ENCODE measurements at regions not wholly inside any gene's neighbourhood (a gene's known extent, or its start where the extent isn't known, plus 50 kb on each side); places are given as distances from the start of the nearest gene placed in this dataset.

DNA sequence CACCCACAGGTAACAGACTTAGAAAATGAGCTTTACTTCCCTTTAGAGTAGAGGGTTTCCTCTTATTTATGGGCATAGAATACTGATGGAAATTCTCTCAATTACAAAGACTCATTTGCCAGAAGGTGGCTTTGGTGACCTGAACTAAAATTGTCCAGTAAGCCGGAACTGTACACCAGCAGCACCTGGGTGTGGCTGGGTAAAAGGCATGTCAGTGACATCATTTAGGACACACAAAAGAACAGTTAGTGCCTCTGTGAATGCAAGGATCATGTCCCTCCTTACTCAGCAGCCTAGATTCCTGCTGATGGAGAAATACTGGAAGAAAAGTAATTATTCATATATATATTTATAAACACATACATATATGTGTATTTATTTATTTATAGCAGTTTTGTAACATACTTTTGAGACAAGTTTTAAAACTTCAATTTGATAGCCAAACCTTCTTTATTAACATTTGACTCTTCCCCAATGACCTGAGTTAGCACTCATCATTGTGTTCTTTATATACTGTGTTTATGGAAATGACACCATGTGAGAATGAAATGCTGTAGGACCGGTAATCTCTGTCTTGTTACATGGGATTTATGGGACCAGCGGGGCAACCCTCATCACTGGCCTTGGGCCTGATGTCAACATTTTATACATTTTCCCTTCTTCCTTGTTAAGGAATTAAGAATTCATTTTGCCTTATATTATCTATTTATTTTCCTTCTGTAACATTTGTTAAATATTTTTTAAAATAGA is 274.4 kb downstream of the BRINP2 start:
- ChIA-PET POLR2A (no interaction called here), CTCF (no interaction called here)
- Histone ChIP-seq H3K36me3 (ENCODE audit: control insufficient read depth, insufficient read depth, low read length) (no peaks in the 10 kb centered on the region), H3K4me3 (ENCODE audit: low read depth, low read length) (no peak overlapping the region), H3K27me3 (ENCODE audit: control insufficient read depth, insufficient read depth, low read length) (no peaks in the 10 kb centered on the region)
- no peak for DNase-seq (ENCODE audit: low read depth)
- TF ChIP-seq, protein P1, sequence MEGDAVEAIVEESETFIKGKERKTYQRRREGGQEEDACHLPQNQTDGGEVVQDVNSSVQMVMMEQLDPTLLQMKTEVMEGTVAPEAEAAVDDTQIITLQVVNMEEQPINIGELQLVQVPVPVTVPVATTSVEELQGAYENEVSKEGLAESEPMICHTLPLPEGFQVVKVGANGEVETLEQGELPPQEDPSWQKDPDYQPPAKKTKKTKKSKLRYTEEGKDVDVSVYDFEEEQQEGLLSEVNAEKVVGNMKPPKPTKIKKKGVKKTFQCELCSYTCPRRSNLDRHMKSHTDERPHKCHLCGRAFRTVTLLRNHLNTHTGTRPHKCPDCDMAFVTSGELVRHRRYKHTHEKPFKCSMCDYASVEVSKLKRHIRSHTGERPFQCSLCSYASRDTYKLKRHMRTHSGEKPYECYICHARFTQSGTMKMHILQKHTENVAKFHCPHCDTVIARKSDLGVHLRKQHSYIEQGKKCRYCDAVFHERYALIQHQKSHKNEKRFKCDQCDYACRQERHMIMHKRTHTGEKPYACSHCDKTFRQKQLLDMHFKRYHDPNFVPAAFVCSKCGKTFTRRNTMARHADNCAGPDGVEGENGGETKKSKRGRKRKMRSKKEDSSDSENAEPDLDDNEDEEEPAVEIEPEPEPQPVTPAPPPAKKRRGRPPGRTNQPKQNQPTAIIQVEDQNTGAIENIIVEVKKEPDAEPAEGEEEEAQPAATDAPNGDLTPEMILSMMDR (IDR thresholded peaks at IDR 0.05; ENCODE audit: insufficient read depth, low read depth, low read length): no peak

DNA sequence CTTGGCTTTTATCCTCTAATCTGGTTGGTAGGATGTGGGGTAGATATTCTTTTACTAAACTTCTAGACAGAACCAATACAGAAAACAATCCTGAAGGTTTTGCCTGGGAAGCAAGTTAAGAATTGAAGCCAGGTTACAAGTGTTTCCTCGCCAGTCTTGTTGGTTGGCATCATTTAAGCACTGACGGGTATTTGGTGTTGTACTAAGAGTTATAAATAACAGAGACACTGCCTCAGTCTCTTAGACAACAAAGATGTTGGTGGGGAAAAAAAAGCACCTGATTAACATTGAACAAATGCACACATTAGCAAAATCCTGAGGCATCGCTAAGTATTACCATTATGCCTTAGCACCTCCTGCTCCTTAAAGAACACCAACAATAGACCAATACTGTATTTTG is 272.2 kb downstream of the BRINP2 start:
- Histone ChIP-seq H3K4me3 (ENCODE audit: low read depth, low read length) (no peak overlapping the region), H3K27me3 (ENCODE audit: control insufficient read depth, insufficient read depth, low read length) (no peaks in the 10 kb centered on the region), H3K36me3 (ENCODE audit: control insufficient read depth, insufficient read depth, low read length) (no peaks in the 10 kb centered on the region)
- TF ChIP-seq, protein P1 (IDR thresholded peaks at IDR 0.05; ENCODE audit: insufficient read depth, low read depth, low read length): no peak
- ChIA-PET CTCF (no interaction called here), POLR2A (no interaction called here)
- no peak for DNase-seq (ENCODE audit: low read depth)

DNA sequence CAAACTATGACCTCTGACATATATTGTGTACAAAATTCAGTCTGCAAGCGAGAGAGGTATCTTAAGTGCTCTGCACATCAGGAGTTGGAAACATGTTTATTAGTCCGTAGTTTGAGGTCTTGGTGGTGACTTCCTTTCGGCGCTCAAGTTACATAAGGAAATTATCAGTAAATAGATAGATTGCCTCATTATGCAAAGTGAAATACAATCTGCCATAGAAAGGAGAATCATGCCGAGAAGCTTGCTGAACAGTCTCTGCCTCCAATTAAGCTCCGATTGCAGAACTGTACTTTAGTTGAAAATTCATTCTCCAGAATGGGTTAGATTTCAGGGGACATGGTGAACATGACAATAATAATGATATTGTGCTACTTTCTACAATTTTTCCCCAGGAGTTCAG is 271.8 kb downstream of the BRINP2 start:
- TF ChIP-seq, protein P1 (IDR thresholded peaks at IDR 0.05; ENCODE audit: insufficient read depth, low read depth, low read length): no peak
- CTCF ChIA-PET: no interaction called here
- Histone ChIP-seq H3K4me3 (ENCODE audit: low read depth, low read length) (no peak overlapping the region), H3K27me3 (ENCODE audit: control insufficient read depth, insufficient read depth, low read length) (no peaks in the 10 kb centered on the region), H3K36me3 (ENCODE audit: control insufficient read depth, insufficient read depth, low read length) (no peaks in the 10 kb centered on the region)
- no peak for DNase-seq (ENCODE audit: low read depth)
- POLR2A ChIA-PET: interaction anchor here (0.5 kb wide), 1 partner anchor 358 kb away, joined by 5 read pairs; no protein-coding TSS in a partner anchor

DNA sequence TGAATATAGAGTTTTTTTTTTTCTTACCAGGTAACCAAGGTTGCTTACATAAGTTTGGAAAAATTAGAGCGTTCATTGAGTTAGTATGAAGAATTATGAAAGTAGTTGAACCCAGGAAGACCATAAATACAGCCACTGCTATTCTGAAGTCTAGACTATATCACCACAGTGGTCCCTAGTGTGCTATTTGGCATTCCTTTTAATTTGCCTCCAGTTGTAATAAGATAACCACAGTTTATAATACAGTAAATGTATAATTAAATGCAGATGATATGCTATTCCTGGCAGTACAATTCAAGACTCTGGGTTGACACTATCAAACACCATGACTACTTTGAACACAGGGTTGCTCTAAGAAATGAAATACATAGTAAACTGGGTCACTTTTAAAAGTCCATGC is 270.5 kb downstream of the BRINP2 start:
- TF ChIP-seq, protein P1 (IDR thresholded peaks at IDR 0.05; ENCODE audit: insufficient read depth, low read depth, low read length): no peak
- Histone ChIP-seq H3K27me3 (ENCODE audit: control insufficient read depth, insufficient read depth, low read length) (no peaks in the 10 kb centered on the region), H3K36me3 (ENCODE audit: control insufficient read depth, insufficient read depth, low read length) (no peaks in the 10 kb centered on the region), H3K4me3 (ENCODE audit: low read depth, low read length) (no peak overlapping the region)
- ChIA-PET CTCF (no interaction called here), POLR2A (no interaction called here)
- no peak for DNase-seq (ENCODE audit: low read depth)

DNA sequence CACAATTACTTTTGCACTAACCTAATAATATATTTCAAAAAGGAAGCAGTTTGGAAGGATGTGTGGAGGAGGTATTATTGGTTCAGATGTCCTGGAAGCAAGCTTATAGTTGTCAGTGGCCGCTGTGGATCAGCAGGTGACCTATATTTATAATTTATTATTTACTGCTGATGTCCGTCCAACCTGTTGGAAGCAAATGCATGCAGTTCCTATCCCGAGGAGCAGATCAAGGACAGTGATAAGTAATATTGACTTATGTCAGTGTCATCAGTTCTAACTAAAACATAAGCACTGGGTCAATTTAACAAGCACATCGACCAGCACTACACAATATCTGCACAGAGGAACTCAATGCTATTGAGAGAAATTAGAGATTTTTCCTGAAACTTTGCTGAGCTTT is 270.1 kb downstream of the BRINP2 start:
- TF ChIP-seq, protein P1 (IDR thresholded peaks at IDR 0.05; ENCODE audit: insufficient read depth, low read depth, low read length): no peak
- POLR2A ChIA-PET: no interaction called here
- H3K36me3 ChIP-seq (ENCODE audit: control insufficient read depth, insufficient read depth, low read length): no peaks in the 10 kb centered on the region
- CTCF ChIA-PET: no interaction called here
- H3K27me3 ChIP-seq (ENCODE audit: control insufficient read depth, insufficient read depth, low read length): no peaks in the 10 kb centered on the region
- DNase-seq (ENCODE audit: low read depth): no peak
- no peak overlapping the region for H3K4me3 ChIP-seq (ENCODE audit: low read depth, low read length)
